GM12875 (cell line): ENCODE measurements at regions not wholly inside any gene's neighbourhood (a gene's known extent, or its start where the extent isn't known, plus 50 kb on each side); places are given as distances from the start of the nearest gene placed in this dataset.

Source experiments
- H3K4me3 ChIP-seq: one replicate; pipeline ENCODE4 v1.5.1; 2011; ENCODE audit warnings: low read depth, low read length, control low read depth
- CTCF ChIP-seq: IDR thresholded peaks from 2 replicates; pipeline ENCODE4 v1.5.1; 2011; ENCODE audit warnings: low read depth, mild to moderate bottlenecking, control low read depth, inconsistent platforms, low read length, moderate library complexity, borderline replicate concordance; ENCODE audit not compliant: insufficient read depth

GRCh38 chr7:46206476-46207060, 285.5 kb upstream of the IGFBP3 start:
- no peak for TF ChIP-seq CTCF
- H3K4me3 ChIP-seq: no peak overlapping the region

GRCh38 chr7:46205478-46205877, 284.4 kb upstream of the IGFBP3 start:
- no peak for TF ChIP-seq CTCF
- H3K4me3 ChIP-seq: no peak overlapping the region

GRCh38 chr7:46203926-46204325, 282.9 kb upstream of the IGFBP3 start:
- no peak for TF ChIP-seq CTCF
- no peak overlapping the region for H3K4me3 ChIP-seq

- H3K4me3 ChIP-seq: no peak overlapping the region
- no peak for TF ChIP-seq CTCF
Observed at GRCh38 chr7:46202379-46202778, 281.3 kb upstream of the IGFBP3 start.

- H3K4me3 ChIP-seq: no peak overlapping the region
Observed at GRCh38 chr7:46201961-46202360, 280.9 kb upstream of the IGFBP3 start.

GRCh38 chr7:46198701-46199100, 277.6 kb upstream of the IGFBP3 start:
- TF ChIP-seq CTCF: no peak
- H3K4me3 ChIP-seq: no peak overlapping the region

More at GRCh38 chr7:46201961-46202360, 280.9 kb upstream of the IGFBP3 start:
- TF ChIP-seq CTCF: no peak

GRCh38 chr7:46197785-46198540, 276.9 kb upstream of the IGFBP3 start:
- no peak for TF ChIP-seq CTCF
- no peak overlapping the region for H3K4me3 ChIP-seq
